HG03045 (cell line): ENCODE measurements at regions not wholly inside any gene's neighbourhood (a gene's known extent, or its start where the extent isn't known, plus 50 kb on each side); places are given as distances from the start of the nearest gene placed in this dataset.

Experiments used
- ATAC-seq: cut with Tn5 transposase; IDR thresholded peaks from one replicate; pipeline ENCODE4 v1.9.1; 2021; ENCODE audit warnings: mild to moderate bottlenecking, moderate library complexity; ENCODE audit not compliant: unreplicated experiment

DNA sequence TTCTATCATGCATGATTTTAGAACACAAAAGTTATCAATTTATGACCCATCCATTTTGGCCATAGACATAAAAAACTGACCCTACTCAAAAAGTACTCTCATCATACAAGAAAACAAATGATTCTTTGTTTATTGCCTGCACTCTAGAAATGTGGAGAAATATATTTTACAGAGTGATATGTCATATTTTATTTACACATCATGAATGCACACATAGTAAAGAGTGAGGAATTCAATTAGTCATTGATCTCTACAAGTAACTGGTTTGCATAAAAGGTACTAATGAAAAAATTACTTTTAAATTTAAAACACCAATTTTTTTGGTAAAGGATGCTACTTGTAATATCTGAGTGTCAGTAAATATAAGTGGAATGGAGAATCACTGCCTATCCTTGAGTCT, 242.5 kb upstream of the FAT4 start:
- no peak for ATAC-seq

DNA sequence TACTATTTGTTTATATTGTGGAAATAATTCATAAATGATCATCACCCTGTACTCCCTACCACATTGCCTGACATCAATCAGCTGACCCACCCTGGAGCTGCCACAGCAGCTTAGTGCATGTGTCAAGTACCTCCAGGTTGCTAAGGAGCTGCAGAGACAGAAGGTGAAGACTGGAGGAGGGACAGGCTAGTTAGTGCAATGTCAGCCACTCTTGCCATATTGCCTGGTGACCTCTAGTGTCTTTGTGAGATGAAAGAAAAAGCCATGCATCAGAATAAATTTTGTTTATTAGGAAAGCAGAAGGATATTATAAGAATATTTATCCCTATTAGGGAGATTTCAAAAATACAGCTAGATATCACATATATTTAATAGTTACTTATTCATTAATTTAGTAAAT, 243.9 kb upstream of the FAT4 start:
- no peak for ATAC-seq

DNA sequence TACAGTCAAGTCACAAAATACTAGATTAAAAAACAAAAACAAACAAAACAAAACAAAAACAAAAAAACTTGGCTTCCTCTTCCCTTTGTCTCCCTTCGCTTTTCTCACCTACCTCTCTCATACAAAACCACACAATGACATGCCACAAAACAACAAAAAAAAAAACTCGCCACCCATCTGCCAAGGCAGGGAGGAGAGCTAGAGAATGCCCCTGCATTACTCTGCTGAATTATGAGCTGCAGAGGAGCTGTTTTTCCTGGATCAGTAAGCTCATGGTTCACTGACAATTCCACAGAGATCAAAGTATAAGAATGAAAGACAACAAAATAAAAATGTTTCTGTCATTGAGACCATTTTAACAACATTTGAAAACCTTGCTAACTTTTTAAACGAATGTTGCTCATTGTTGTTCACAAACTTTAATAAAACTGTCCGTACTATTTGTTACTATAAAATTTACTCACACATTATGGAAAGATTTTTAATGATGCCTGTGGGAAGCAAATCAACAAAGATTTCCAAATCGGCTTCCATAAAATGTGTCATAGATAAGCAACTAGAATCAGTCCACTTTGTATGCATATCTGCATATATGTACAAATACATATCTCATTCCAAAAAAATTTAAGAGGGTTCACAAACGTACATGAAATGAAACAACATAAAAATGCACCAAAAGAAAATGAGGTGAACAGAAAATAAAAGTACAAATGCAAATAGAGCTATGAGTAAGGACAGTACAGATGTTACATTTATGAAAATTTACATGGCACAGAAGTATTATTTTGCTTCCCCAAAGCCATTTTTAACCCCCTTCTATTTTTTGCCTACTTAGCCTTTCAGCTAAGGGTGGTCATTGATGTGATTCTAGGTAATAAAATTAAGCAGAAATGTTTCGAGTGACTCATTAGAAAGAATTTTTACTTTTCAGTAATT, 252.4 kb upstream of the FAT4 start:
- no peak for ATAC-seq

DNA sequence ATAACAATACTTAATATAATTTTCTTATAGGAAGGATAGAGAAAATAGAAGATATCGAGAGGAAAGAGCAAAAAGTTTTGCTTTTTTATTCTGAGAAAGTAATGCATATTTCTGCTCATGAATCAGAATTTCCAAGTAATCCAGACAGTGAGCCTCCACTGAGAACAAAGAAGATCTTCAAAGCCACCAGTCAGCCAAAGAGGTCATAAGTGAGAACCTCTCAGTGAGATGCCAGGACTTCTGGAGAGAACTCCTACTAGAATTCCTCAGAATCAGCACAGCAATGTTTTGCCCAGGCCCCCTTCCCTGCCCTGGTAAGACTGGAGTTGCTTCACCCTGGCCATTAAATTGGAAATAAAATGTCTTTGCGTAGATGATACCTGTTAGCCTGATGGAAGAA, 254.4 kb upstream of the FAT4 start:
- ATAC-seq, result no peak

DNA sequence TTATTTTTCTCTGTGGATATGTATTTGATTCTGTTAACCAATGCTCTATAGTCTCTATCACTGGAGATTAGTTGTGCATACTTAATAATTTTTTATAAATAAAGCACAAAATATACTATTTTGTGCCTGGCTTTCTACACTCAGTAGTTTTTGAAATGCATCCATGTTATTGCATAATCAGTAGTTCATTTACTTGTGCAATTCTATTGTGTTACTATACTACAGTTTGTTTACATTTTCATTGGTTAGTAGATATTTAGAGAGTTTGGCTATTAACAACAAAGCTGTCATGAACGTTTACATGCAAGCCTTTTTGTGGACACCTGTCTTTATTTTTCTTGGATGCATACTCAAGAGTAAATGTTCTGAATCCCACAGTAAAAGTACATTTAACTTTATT, 265.0 kb upstream of the FAT4 start:
- no peak for ATAC-seq

DNA sequence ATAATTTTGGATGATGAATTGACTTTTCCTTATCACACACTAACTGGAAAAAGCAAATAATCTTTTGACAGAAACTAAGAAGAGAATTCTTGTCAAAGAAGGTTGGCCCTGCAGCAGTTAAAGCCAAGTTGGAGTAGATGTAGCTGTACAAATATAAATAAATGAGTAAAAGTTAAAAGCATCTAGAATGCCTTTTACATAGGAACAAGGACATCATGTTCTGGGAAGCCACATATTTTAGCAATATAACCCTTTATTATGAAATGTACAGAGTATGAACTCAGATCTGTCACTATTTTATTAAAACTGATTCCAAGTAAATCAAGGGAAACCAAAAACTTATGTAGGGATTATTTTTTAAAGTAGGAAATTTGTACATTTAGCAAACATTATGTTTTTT, 269.4 kb upstream of the FAT4 start:
- no peak for ATAC-seq

DNA sequence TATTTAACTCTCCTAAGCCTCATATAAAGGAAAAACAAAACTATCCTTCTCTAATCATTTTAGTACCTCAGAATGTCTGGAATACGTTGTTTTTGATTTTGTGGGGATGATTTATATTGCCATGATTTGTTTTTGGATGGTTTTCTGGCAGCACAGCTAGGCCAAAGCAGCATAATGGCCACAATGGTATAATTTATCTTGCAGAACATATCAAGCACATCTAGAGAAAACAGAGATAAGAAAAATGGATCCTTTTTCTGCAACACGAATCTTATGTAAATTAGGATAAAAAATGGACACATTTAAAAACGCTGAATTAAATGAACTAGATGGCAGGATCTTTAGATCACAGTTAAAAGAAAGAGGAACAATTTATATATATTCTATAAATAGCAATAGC, 269.9 kb upstream of the FAT4 start:
- no peak for ATAC-seq

DNA sequence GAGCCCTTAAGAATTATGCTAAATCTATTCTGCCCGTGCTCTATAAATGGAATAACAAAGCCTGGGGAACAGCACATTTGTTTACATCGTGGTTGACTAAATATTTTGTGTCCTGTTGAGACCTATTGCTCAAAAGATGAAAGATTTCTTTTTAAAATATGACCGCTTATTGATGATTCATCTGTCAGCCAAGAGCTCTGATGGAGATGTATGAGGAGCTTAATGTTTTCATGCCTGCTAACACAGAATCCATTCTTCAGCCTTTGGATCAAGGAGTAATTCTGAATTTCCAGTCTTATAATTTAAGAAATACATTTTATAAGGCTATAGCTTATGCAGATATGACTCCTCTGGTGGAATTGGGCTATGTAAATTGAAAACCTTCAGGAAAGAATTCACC, 271.3 kb upstream of the FAT4 start:
- no peak for ATAC-seq

DNA sequence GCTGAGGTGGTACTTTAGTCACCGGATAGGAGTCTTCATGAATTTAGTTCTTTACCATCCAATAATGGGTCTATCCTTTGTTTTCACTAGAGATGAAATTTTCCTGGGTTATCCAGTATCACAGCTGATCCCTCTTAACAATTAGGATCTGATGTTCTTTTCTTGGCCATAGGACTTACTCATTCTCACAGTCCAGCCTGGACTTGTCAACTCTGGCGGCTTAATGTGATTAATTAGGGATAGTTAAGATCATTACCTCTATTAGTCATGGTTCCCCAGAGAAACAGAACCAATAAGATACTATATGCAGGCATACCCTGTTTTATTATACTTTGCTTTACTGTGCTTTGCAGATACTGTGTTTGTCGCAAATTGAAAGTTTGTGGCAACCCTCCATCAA, 272.7 kb upstream of the FAT4 start:
- ATAC-seq, result no peak

DNA sequence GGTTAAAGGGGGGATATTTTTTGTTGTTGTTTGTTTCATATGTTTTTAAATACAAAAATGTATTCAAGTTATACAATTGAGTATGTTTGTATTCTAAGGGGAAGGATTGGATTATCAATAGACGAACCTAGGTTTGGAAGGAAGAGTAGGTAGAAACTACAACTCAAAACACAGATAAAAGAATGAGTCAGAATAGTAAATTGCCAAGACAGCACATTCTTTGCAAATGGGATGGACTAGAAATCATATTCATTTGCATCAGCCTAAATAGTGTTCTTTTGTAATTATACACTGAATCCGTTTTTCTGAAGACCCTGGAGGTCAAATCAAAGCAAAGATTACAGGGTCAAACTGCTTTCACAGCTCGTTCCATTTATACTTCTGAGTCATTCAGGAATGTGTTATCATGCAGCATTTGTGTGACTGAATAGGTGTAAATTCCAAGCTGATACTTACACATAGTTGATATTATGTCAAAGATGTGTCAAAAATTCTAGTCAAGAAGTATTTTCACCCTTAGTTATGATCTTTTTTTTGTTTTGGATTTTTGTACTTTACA, 273.3 kb upstream of the FAT4 start:
- ATAC-seq, result no peak

DNA sequence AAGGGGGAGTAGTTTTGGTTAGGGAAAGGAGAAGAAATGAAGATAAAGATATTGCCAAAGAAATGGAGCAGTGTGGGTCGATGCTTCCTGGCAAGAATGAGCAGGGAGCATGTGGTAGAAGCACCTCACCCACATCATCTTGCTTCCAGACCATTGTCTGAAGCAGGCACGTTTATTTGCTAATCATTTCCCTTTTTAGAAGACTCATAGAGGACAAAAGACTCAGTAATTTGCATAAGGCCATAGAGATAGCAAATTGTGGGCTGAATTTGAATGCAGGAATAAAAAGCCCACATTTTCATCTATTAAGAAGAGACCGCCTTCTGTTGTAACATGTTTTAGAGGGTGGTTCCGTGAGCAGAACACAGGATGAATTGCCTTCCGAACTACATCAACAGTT, 275.2 kb upstream of the FAT4 start:
- ATAC-seq, result no peak

DNA sequence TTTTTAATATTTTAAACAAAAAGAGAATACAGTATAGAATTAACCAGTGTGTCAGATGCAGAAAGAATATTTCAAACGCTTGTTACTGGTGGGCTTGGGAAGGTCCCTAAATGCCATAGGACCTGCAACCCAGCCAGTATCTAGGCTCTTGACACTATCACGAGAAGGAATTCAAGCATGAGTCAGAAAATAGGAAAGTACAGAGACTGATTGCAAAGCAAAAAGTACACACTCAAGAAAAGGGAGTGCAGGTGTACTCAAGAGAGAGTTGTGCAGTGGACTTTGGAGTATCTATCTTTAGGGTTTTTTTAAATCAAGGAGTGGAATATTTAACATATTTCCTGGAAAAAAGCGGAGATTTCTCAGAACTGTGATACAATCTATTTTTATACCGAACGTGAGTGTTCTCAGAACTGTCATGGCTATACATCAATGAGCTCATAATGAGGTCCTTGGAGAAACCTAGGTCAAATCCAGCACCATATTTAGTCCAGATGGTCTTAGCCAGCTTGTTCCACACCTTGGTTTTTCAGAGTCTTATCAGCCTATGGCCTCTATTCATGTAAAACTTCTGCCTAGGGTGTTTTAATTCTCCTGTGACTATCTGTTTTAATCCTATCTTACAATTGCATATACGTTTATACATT, 291.8 kb upstream of the FAT4 start:
- no peak for ATAC-seq

DNA sequence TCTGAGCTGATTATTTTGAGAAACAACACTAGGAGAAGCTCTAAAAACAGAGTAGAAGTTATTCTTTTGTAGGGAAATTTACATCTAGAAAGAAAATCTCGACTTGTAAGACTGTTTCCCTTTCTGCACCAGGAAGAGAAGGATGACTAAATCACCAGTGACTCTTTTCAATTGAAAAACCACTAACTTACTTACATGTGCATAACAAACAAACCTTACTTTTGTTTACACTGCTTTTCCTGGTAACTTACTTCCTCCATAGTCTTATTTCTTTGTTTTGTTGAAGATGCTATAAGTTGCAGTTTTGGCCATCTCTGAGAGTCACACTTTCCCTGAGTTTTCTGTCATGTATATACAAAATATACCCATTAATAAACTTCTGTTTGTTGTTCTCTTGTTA, 293.6 kb upstream of the FAT4 start:
- no peak for ATAC-seq

DNA sequence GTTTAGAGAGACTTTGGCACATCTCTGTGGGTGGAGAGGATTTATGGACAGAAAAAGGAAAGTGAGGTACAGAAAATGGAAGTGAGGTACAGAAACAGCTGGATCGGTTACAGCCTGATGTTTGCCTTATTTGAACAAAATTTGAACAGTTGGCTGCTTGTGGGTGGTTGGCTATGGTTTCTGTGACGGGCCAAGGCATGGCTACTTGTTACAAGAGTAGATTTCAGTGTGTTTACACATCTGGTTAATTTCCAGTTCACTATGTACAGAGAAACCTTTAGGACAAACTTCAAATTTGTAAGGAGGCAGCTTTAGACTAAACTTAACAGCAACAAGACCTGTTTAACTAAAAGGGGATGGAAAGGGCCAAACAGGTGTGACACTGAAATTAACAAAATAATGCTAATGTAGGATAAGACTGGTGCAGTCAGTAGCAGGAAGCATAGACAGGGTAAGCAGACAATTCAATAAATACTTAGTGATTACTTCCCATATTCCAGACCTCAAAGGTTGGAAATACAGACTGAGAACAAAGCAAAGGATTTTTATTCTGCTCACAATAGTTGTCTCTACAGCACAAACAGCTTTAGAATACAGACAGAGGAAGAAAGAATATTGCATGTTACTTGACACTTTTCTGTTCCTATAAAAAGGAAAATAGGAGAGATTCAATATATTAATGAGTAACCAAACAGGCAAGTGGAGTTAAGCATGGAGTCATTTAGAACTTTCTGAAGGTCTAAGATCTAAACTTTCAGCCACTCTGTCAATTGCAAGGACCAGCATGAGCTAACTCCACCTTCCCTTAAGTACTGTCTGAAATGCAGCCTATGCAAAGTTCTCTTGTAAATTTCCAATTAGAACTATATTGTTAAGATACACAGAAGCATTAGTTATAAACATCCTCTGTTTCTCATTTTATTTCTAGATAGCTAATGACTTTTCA, 294.4 kb upstream of the FAT4 start:
- no peak for ATAC-seq

DNA sequence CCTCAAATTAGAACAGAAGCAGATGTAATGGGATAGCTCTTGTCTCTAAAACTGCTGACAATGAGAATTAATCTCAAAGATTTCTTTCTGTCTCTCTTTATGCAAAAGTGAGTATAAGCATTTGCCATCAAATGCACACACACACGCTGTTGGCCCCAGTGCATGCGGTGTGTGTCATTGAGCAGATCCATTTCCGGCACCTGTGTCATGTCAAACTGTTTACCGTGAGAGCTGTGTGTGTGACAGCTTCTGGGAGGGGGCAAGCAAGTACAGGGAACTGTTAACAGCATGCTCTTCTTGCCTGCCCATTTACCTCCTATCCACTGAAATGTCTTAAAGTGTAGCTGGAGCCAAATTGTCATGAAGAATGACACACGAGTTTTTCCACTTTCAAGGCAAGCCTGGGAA, 297.9 kb upstream of the FAT4 start:
- ATAC-seq, result no peak

DNA sequence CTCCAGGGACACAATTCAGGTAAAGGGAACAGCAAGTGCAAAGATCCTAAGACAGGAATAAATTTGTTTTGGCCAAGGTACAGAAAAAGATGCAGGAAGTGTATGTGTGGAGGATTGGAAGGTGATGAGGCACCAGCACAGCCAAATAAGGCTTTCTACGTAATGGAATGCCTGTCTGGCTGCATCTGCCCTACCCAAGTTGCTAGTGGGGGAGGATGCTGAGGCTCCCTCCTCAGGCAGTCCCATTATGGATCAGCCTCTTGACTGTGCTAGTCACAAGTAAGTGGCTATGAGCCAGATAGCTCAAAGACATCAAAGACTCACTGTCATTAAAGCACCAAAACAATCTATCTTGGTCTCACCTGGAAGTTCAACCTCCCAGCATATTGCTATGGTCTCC, 300.9 kb upstream of the FAT4 start:
- no peak for ATAC-seq

DNA sequence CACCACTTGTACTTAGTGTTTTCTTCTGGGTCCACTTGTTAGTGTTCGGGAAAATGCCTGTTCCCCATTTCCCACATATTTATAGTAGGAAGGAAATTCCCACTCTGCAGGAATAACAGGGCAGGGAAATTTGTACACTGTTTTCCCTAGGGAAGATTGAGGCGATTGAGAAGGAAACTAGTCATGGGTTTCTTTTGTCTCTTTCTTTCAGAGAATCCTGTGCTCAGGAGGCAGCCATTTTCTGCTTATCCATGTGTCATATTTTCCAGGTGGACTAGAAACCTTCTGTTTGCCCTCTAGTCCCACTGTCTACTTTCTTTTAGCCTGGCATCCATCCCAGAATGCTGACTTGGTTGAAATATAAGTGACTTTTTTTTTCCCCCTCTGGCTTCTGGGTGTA, 299.1 kb upstream of the ANKRD50 start:
- ATAC-seq, result no peak

DNA sequence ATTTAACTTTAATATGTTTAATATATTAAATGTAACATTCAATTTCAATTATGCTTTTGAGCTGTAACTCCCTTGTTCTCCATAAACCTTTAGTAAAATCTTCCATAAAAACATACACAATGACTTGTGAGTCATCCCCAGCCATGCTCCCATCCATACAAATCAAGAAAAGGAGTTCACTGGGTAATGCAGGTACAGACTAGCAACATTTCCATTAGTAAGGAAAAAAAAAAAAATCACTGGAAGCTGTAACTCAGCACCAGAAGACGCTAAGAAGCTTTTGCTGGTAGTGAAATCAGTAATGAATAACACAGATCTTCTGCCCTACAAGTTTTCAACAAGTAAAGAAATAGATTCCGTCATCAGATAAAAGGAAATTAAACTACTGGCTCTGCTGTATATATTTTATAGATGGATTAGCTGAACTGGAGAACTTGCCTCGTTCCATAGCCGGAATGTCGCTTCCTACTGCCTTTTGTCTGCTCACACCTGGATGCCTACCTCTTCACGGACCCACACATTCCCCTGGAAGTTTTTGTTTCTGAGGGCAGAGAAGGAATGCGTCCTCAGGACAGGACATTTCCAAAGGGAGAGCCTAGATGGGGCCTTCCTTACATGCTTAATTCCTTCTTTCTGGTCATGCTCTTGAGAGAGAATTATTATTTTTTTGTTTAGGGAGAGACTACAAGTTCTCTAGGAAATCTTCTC, 298.4 kb upstream of the ANKRD50 start:
- no peak for ATAC-seq

DNA sequence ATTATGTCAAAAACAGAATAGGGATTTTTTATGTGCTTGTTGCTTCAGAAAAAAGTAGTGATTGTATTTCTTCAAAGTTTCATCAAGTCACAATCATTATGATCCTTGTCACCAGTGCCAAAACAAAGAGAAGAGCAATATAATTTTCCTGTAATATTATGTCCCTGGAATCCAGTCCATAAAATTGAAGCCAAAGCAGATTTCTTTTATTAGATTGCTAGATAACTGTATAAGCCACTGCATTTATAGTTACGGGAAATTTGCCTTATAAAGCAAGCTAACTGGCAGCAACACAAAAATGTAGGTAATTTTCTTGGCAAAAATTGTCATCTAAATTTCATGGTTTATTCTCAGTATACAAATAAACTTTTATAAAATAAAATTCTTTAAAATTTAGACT, 296.1 kb upstream of the ANKRD50 start:
- ATAC-seq, result no peak

DNA sequence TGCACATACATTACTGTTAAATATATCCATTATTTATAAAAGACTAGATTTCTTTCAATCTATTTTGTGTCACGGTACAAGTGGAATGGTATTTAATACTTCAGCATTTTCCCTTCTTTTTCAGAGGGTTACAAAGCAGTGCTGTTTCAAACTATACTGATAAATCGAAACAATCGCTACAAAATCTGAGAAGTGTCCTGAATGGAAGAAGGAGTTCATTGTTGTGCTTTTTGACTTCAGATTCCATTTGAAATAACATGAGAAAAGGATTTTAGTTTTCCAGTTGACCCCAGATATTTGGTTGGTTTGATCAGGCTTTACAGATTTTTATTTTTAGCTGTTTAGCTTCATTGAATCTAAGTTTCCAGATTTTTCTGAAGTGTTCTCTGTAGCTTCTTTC, 292.1 kb upstream of the ANKRD50 start:
- no peak for ATAC-seq

DNA sequence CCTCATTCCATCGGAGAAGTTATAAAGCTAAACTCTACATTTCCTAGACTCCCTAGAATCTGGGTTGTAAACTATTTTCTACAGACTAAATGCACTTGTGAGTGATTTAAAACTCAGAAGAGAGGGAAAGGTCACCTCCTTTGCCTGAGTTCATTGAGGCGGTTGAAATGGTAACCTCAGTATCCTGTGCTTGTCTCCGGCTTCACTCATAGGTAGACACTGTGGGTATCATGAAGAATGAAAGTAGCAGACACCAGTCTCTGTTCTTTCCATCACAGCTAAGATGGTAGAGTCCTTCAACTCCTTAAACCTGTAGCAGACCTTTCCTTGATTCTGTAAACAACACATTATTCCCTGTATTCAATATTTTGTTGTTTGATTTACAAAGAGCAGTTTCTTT, 291.3 kb upstream of the ANKRD50 start:
- no peak for ATAC-seq
